ENCODE measurements at regions not wholly inside any gene's neighbourhood (a gene's known extent, or its start where the extent isn't known, plus 50 kb on each side); places are given as distances from the start of the nearest gene placed in this dataset.

GRCh38 chr2:12267042-12267441 lies 449.7 kb upstream of the TRIB2 start:
- no peak for DNase-seq

GRCh38 chr2:12269041-12269972 lies 447.4 kb upstream of the TRIB2 start:
- DNase-seq: no peak

- no peak for DNase-seq
These were observed 445.7 kb upstream of the TRIB2 start for GRCh38 chr2:12270876-12271588.

GRCh38 chr2:12271589-12271984 lies 445.1 kb upstream of the TRIB2 start:
- DNase-seq: no peak

GRCh38 chr2:12273111-12273510 lies 443.6 kb upstream of the TRIB2 start:
- DNase-seq: no peak

- no peak for DNase-seq
These were observed 442.1 kb upstream of the TRIB2 start for GRCh38 chr2:12274591-12274990.

- no peak for DNase-seq
These were observed 439.3 kb upstream of the TRIB2 start for GRCh38 chr2:12277241-12278034.

GRCh38 chr2:12278217-12278750 lies 438.5 kb upstream of the TRIB2 start:
- DNase-seq: no peak

GRCh38 chr2:12282780-12283695 lies 433.7 kb upstream of the TRIB2 start:
- no peak for DNase-seq

- DNase-seq: no peak
These were observed 432.7 kb upstream of the TRIB2 start for GRCh38 chr2:12284037-12284436.

- no peak for DNase-seq
These were observed 432.2 kb upstream of the TRIB2 start for GRCh38 chr2:12284487-12284886.

GRCh38 chr2:12286347-12286746 lies 430.4 kb upstream of the TRIB2 start:
- no peak for DNase-seq

- DNase-seq: no peak
These were observed 429.4 kb upstream of the TRIB2 start for GRCh38 chr2:12287220-12287751.

GRCh38 chr2:12288048-12288447 lies 428.7 kb upstream of the TRIB2 start:
- no peak for DNase-seq

- no peak for DNase-seq
These were observed 427.5 kb upstream of the TRIB2 start for GRCh38 chr2:12289120-12289802.

- no peak for DNase-seq
These were observed 425.4 kb upstream of the TRIB2 start for GRCh38 chr2:12291303-12291702.

- DNase-seq: no peak
These were observed 422.9 kb upstream of the TRIB2 start for GRCh38 chr2:12293874-12294273.

GRCh38 chr2:12295856-12296519 lies 420.7 kb upstream of the TRIB2 start:
- no peak for DNase-seq

- DNase-seq: no peak
These were observed 419.8 kb upstream of the TRIB2 start for GRCh38 chr2:12296915-12297314.

GRCh38 chr2:12298352-12298751 lies 418.4 kb upstream of the TRIB2 start:
- no peak for DNase-seq
